GM18951 (cell line): ENCODE measurements at regions not wholly inside any gene's neighbourhood (a gene's known extent, or its start where the extent isn't known, plus 50 kb on each side); places are given as distances from the start of the nearest gene placed in this dataset.
"Not testable (repeated sequence)": the region's sequence is repeated elsewhere in the genome, so short reads cannot be mapped to it uniquely, and the experiment has no call there.

ENCODE experiments used
- POLR2A ChIP-seq: IDR thresholded peaks from 4 replicates; pipeline ENCODE4 v1.6.1; 2011; ENCODE audit warnings: mild to moderate bottlenecking; ENCODE audit not compliant: insufficient read length, insufficient read depth; ENCODE audit errors: extremely low read depth
- in situ Hi-C: fragments of 300-500 bp; cut with MboI; formaldehyde crosslinking; loops from one replicate; pipeline ENCODE4 v1.12.0; 2022; ENCODE audit warnings: low sequenced_read_pairs, mixed read lengths, inconsistent platforms; ENCODE audit not compliant: unreplicated experiment

- in situ Hi-C loops: no loop called here
- no peak for TF ChIP-seq POLR2A
These were observed 505.2 kb upstream of the SYNCRIP start for GRCh38 chr6:86147859-86148258.

DNA sequence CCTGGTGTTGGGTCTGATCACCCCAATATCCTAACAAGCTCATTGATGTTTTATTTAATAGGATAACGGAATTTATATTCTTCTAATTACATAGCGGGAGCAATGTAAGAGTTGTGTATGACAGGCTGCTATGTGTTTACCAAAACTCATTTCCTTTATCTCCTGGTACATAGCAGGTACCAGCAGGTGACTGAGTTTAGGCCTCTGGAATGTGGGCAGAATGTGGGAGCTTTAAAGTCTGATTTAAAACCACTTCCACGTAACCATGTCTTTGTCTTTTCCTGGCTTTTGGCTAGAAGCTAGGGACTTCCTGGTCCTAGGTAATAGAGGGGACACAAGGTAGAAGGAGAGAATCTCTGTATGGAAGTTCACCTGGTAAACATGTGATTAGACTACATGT lies 504.6 kb upstream of the SYNCRIP start:
- in situ Hi-C loops: no loop called here
- TF ChIP-seq POLR2A: no peak

- in situ Hi-C loops: not testable (repeated sequence)
These were observed 504.1 kb upstream of the SYNCRIP start for GRCh38 chr6:86146751-86147150.

DNA sequence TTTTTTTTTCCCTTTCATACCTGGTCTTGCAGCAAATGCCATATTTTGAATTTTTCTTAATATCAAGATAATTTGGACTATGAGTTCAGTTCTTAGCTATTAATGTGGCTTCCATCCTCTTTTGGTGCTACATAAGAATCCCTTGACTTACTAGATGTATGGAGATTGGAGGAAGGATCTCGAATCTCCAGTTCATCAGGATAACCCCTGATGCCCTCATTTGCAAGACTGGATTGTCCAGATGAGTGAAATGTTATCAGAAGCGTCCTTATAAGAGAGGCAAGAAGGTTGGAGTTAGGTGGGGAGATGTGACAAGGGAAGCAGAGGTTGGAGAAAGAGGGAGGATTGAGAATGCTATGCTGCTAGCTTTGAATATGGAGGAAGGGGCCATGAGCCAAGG lies 499.6 kb upstream of the SYNCRIP start:
- no peak for TF ChIP-seq POLR2A
- in situ Hi-C loops: no loop called here

GRCh38 chr6:86128130-86128814 lies 485.6 kb upstream of the SYNCRIP start:
- in situ Hi-C loops: no loop called here
- no peak for TF ChIP-seq POLR2A

GRCh38 chr6:86122086-86122485 lies 479.4 kb upstream of the SYNCRIP start:
- TF ChIP-seq POLR2A: no peak
- in situ Hi-C loops: no loop called here

- TF ChIP-seq POLR2A: no peak
- in situ Hi-C loops: no loop called here
These were observed 475.6 kb upstream of the SYNCRIP start for GRCh38 chr6:86118271-86118670.

DNA sequence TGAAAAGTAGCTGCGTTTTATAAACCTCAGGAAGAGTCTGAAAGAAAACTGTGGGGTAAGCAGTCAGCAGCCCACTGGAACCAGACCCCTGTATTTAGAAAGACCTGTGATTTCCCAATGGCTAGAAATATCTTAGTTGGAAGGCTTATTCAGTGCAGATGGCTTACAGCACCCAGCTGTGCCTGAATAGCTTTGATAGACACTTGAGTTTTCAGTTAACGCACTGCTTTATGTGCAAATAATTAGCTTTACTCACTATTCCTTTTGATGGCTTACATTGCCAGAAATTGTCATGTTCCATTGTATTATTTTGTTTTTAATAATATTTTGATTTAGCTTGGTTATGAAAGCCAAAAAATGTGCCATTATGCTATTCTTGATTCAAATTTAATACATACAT lies 465.3 kb upstream of the SYNCRIP start:
- no peak for TF ChIP-seq POLR2A
- in situ Hi-C loops: no loop called here

- in situ Hi-C loops: no loop called here
- no peak for TF ChIP-seq POLR2A
These were observed 445.3 kb upstream of the SYNCRIP start for GRCh38 chr6:86087954-86088353.

DNA sequence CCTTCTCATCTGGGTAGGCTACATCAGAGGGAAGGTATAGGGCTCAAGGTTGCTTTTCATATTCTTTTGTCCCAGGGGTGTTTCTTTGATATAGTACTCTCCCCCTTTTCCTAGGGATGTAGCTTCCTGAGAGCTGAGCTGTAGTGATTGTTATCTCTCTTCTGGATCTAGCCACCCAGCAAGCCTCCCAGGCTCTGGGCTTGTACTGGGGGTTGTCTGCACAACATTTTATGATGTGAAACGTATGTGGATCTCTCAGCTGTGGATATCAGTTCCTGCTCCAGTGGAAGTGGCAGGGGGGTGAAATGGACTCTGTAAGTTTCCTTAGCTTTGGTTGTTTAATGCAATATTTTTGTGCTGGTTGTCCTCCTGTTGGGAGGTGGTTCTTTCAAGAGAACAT lies 437.3 kb upstream of the SYNCRIP start:
- TF ChIP-seq POLR2A: no peak
- in situ Hi-C loops: no loop called here

DNA sequence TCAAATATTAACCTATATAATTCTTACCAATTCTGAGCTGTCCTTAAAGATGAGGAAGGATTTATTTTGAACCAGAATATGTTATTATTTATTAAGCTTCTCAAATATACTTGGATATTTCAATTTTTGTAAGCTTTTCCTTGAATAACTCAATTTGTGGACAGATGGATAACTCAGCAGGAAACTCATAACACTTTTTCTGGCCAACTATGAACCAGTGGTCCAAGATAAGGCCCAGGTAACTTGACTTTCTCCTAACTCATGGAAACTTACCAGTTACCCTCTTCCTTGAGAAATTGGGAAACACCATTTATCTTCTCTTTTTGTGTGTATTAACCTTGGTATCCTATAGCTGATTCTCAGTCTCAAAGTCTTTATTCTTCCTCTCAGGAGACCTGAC lies 427.5 kb upstream of the SYNCRIP start:
- TF ChIP-seq POLR2A: no peak
- in situ Hi-C loops: no loop called here

DNA sequence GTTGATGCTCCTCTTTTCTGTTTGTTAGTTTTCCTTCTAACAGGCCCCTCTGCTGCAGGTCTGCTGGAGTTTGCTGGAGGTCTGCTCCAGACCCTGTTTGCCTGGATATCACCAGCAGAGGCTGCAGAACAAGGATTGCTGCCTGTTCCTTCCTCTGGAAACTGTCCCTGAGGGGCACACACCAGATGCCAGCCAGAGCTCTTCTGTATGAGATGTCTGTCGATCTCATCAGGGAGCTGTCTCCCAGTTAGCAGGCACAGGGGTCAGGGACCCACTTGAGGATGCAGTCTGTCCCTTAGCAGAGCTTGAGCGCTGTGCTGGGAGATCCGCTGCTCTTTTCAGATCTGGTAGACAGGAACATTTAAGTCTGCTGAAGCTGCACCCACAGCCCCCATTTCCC lies 422.3 kb upstream of the SYNCRIP start:
- in situ Hi-C loops: not testable (repeated sequence)

GRCh38 chr6:86057293-86057980 lies 414.8 kb upstream of the SYNCRIP start:
- in situ Hi-C loops: not testable (repeated sequence)

DNA sequence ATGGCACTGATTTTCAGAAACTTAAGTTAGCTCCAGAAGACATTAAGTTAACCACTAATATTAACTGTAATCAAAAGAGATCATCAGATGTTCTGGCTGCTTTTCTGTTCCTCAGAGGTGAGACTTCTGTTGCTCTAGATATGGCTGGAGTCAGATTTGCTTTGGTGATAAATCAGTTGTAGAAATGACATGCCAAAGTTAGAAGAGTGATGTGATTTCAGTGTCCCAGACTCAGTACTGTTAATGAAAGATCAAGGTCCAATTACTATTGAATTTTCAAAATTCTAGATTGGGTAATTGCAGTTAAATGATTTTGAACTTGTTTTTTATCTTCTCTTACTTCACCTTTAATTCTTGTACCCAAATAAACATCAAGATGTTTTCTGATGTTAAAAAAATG lies 402.4 kb upstream of the SYNCRIP start:
- no peak for TF ChIP-seq POLR2A
- in situ Hi-C loops: no loop called here

DNA sequence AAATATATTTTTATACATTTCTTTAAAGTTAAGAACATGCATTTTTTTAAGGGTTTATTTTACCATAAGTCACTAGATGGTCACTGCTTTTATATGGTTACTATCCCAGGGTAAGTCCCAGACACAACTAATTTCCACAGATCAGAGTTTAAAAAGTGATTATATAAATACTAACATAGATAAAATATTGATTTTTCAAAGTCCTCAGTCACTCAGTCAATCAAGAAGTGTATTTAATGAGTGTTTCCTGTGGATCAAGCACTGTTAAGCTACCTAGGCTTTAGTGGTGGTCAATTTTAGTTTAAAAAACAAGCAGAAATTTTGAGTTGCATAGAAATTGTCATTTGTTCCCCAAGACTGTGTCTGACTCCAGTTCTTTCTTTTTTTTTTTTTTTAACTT lies 399.5 kb upstream of the SYNCRIP start:
- in situ Hi-C loops: no loop called here
- TF ChIP-seq POLR2A: no peak
